IPS-18a (cell line): ENCODE measurements at regions not wholly inside any gene's neighbourhood (a gene's known extent, or its start where the extent isn't known, plus 50 kb on each side); places are given as distances from the start of the nearest gene placed in this dataset.

Experiments used
- H3K27ac ChIP-seq: one replicate; pipeline ENCODE4 v1.5.1; 2013; ENCODE audit warnings: low read length
- H3K27me3 ChIP-seq: one replicate; pipeline ENCODE4 v1.6.1; 2013; ENCODE audit warnings: mild to moderate bottlenecking, low read length; ENCODE audit not compliant: control insufficient read depth, insufficient read depth
- H3K36me3 ChIP-seq: one replicate; pipeline ENCODE4 v1.6.1; 2013; ENCODE audit warnings: low read depth, low read length; ENCODE audit not compliant: control insufficient read depth
- H3K4me1 ChIP-seq: one replicate; pipeline ENCODE4 v1.6.1; 2013; ENCODE audit warnings: low read depth, low read length; ENCODE audit not compliant: control insufficient read depth
- H3K4me3 ChIP-seq: one replicate; pipeline ENCODE4 v1.5.1; 2013; ENCODE audit warnings: low read length
- H3K9ac ChIP-seq: one replicate; pipeline ENCODE4 v1.6.1; 2013; ENCODE audit warnings: mild to moderate bottlenecking, low read length, moderate library complexity
- H3K9me3 ChIP-seq: one replicate; pipeline ENCODE4 v1.6.1; 2013; ENCODE audit warnings: low read depth, low read length; ENCODE audit not compliant: control insufficient read depth

- Histone ChIP-seq H3K27ac (no peak overlapping the region), H3K9ac (no peak overlapping the region), H3K27me3 (no peaks in the 10 kb centered on the region), H3K4me1 (peaks cover 31% of the 10 kb centered on the region), H3K4me3 (no peak overlapping the region), H3K9me3 (no peaks in the 10 kb centered on the region), H3K36me3 (no peaks in the 10 kb centered on the region)
These were observed 172.3 kb downstream of the SIPA1L2 start for GRCh38 chr1:232457595-232457994.

- Histone ChIP-seq H3K27ac (no peak overlapping the region), H3K9ac (no peak overlapping the region), H3K27me3 (no peaks in the 10 kb centered on the region), H3K9me3 (no peaks in the 10 kb centered on the region), H3K4me3 (no peak overlapping the region), H3K36me3 (no peaks in the 10 kb centered on the region), H3K4me1 (peaks cover 31% of the 10 kb centered on the region)
These were observed 173.2 kb downstream of the SIPA1L2 start for GRCh38 chr1:232456714-232457113.

- Histone ChIP-seq H3K36me3 (no peaks in the 10 kb centered on the region), H3K4me3 (no peak overlapping the region), H3K9me3 (no peaks in the 10 kb centered on the region), H3K4me1 (peaks cover 31% of the 10 kb centered on the region), H3K9ac (no peak overlapping the region), H3K27ac (no peak overlapping the region), H3K27me3 (no peaks in the 10 kb centered on the region)
These were observed 175.6 kb downstream of the SIPA1L2 start for GRCh38 chr1:232454227-232454886.

GRCh38 chr1:232452736-232453440 is 177.0 kb downstream of the SIPA1L2 start:
- no peaks in the 10 kb centered on the region for H3K27me3 ChIP-seq
- no peaks in the 10 kb centered on the region for H3K36me3 ChIP-seq
- H3K4me3 ChIP-seq: no peak overlapping the region
- H3K27ac ChIP-seq: no peak overlapping the region
- peaks cover 29% of the 10 kb centered on the region for H3K4me1 ChIP-seq
- H3K9me3 ChIP-seq: no peaks in the 10 kb centered on the region
- no peak overlapping the region for H3K9ac ChIP-seq

GRCh38 chr1:232452117-232452516 is 177.8 kb downstream of the SIPA1L2 start:
- Histone ChIP-seq H3K9ac (no peak overlapping the region), H3K27me3 (no peaks in the 10 kb centered on the region), H3K9me3 (no peaks in the 10 kb centered on the region), H3K36me3 (no peaks in the 10 kb centered on the region), H3K4me3 (no peak overlapping the region), H3K27ac (no peak overlapping the region), H3K4me1 (peaks cover 22% of the 10 kb centered on the region)

- Histone ChIP-seq H3K27me3 (no peaks in the 10 kb centered on the region), H3K9me3 (no peaks in the 10 kb centered on the region), H3K4me1 (peaks cover 16% of the 10 kb centered on the region), H3K9ac (no peak overlapping the region), H3K36me3 (no peaks in the 10 kb centered on the region), H3K4me3 (no peak overlapping the region), H3K27ac (no peak overlapping the region)
These were observed 178.4 kb downstream of the SIPA1L2 start for GRCh38 chr1:232451506-232451905.

- Histone ChIP-seq H3K27me3 (no peaks in the 10 kb centered on the region), H3K9ac (no peak overlapping the region), H3K4me1 (peaks cover 13% of the 10 kb centered on the region), H3K4me3 (no peak overlapping the region), H3K9me3 (no peaks in the 10 kb centered on the region), H3K36me3 (no peaks in the 10 kb centered on the region), H3K27ac (no peak overlapping the region)
These were observed 179.3 kb downstream of the SIPA1L2 start for GRCh38 chr1:232450615-232451014.

GRCh38 chr1:232447125-232447524 is 182.8 kb downstream of the SIPA1L2 start:
- H3K4me1 ChIP-seq: no peaks in the 10 kb centered on the region
- no peak overlapping the region for H3K4me3 ChIP-seq
- H3K9ac ChIP-seq: no peak overlapping the region
- H3K27me3 ChIP-seq: no peaks in the 10 kb centered on the region
- H3K36me3 ChIP-seq: no peaks in the 10 kb centered on the region
- no peaks in the 10 kb centered on the region for H3K9me3 ChIP-seq
- H3K27ac ChIP-seq: no peak overlapping the region

GRCh38 chr1:232445361-232446106 is 184.4 kb downstream of the SIPA1L2 start:
- Histone ChIP-seq H3K4me3 (no peak overlapping the region), H3K36me3 (no peaks in the 10 kb centered on the region), H3K9me3 (no peaks in the 10 kb centered on the region), H3K27me3 (no peaks in the 10 kb centered on the region), H3K27ac (no peak overlapping the region), H3K9ac (no peak overlapping the region), H3K4me1 (no peaks in the 10 kb centered on the region)

GRCh38 chr1:232443372-232443771 is 186.6 kb downstream of the SIPA1L2 start:
- no peaks in the 10 kb centered on the region for H3K36me3 ChIP-seq

GRCh38 chr1:232441036-232441411 is 188.9 kb downstream of the SIPA1L2 start:
- Histone ChIP-seq H3K4me1 (peaks cover 16% of the 10 kb centered on the region), H3K9ac (no peak overlapping the region), H3K27me3 (no peaks in the 10 kb centered on the region), H3K36me3 (no peaks in the 10 kb centered on the region), H3K27ac (no peak overlapping the region), H3K9me3 (no peaks in the 10 kb centered on the region), H3K4me3 (no peak overlapping the region)

More at GRCh38 chr1:232443372-232443771, 186.6 kb downstream of the SIPA1L2 start:
- no peak overlapping the region for H3K27ac ChIP-seq
- H3K4me1 ChIP-seq: peaks cover 6% of the 10 kb centered on the region
- H3K4me3 ChIP-seq: no peak overlapping the region
- H3K27me3 ChIP-seq: no peaks in the 10 kb centered on the region
- H3K9me3 ChIP-seq: no peaks in the 10 kb centered on the region
- no peak overlapping the region for H3K9ac ChIP-seq
